ENCODE measurements at regions not wholly inside any gene's neighbourhood (a gene's known extent, or its start where the extent isn't known, plus 50 kb on each side); places are given as distances from the start of the nearest gene placed in this dataset.

DNA sequence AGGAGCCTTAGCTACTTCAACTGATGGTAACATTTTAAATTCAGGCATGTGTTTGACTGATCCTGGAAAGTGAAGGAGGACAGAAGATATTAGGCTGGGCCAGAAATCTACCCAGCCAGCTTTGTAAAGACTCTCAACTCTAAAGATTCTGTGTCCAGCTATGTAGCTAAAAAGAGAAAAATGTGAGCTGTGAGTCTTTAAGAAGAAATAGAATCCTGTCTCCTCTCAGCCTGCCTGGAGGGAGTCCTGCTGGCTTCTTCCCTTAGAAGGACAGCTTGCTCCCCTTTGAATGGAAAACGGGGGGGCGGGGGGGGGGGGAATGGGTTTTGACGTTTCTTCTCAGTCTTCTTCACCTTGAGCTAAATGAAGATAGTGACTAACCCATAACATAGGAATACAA, 54.3 kb upstream of the INTU start:
- no peak overlapping the region for H3K4me3 Mint-ChIP-seq
- DNase-seq: no peak
- H3K36me3 Mint-ChIP-seq: no peaks in the 10 kb centered on the region
- peaks cover 4 to 7% (median 5%) of the 10 kb centered on the region in 3 donors for H3K27me3 Mint-ChIP-seq
- H3K27ac Mint-ChIP-seq: no peak overlapping the region
- no peak for ATAC-seq (ENCODE audit: low read depth in 2 of 2)
- peaks cover 0 to 8% (median 0%) of the 10 kb centered on the region in 7 donors for H3K9me3 Mint-ChIP-seq
- no peaks in the 10 kb centered on the region for H3K4me1 Mint-ChIP-seq

- Mint-ChIP-seq H3K4me3 (no peak overlapping the region), H3K27ac (peak overlapping the region in 1 of 6 donors; percentile 83), H3K36me3 (no peaks in the 10 kb centered on the region), H3K27me3 (peaks cover 4 to 7% (median 5%) of the 10 kb centered on the region in 3 donors), H3K4me1 (no peaks in the 10 kb centered on the region), H3K9me3 (peaks cover 0 to 8% (median 0%) of the 10 kb centered on the region in 7 donors)
- ATAC-seq (ENCODE audit: low read depth in 2 of 2) (no peak), DNase-seq (no peak)
These were observed 53.8 kb upstream of the INTU start for GRCh38 chr4:127578967-127579366.

DNA sequence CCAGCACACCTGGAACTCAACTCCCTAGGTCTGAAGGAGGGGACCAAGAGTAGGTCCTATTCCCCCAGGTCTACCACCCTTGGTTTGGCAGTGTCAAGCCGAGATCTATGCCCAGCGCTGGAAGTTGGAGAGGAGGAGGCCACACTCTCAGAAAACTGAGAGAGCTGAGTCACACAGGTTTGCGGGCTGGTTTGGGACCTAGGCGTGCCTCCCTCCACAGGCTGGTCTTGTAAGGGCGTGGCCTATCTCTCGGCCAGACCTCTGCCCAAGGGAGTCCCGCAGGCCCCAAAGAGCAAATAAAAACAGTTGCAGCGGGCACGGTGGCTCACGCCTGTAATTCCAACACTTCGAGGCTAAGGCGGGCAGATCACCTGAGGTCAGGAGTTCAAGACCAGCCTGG, 52.9 kb upstream of the INTU start:
- DNase-seq (no peak), ATAC-seq (ENCODE audit: low read depth in 2 of 2) (no peak)
- no peak overlapping the region for H3K4me3 Mint-ChIP-seq
- no peaks in the 10 kb centered on the region for H3K36me3 Mint-ChIP-seq
- no peaks in the 10 kb centered on the region for H3K4me1 Mint-ChIP-seq
- H3K27me3 Mint-ChIP-seq: peaks cover under 1 to 5% (median 1%) of the 10 kb centered on the region in 3 donors
- peaks cover 0 to 8% (median 0%) of the 10 kb centered on the region in 7 donors for H3K9me3 Mint-ChIP-seq
- H3K27ac Mint-ChIP-seq: no peak overlapping the region

DNA sequence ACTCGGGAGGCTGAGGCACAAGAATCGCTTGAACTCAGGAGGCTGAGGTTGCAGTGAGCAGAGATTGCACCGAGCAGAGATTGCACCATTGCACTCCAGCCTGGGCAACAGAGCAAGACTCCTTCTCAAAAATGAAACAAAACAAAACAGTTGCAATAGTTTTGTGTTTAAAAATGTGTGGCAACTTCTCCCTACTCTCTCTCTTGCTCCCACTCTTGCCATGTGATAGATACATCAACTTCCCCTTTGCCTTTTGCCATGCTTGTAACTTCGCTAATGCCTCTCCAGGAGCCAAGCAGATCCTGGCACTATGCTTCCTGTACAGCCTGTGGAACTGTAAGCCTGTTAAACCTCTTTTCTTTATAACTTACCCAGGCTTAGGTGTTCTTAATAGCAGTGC, 52.5 kb upstream of the INTU start:
- no peak overlapping the region for H3K27ac Mint-ChIP-seq
- H3K27me3 Mint-ChIP-seq: peaks cover 0 to 5% (median 0%) of the 10 kb centered on the region in 3 donors
- no peaks in the 10 kb centered on the region for H3K4me1 Mint-ChIP-seq
- DNase-seq (no peak), ATAC-seq (ENCODE audit: low read depth in 2 of 2) (no peak)
- H3K4me3 Mint-ChIP-seq: no peak overlapping the region
- peaks cover 0 to 8% (median 0%) of the 10 kb centered on the region in 7 donors for H3K9me3 Mint-ChIP-seq
- no peaks in the 10 kb centered on the region for H3K36me3 Mint-ChIP-seq

DNA sequence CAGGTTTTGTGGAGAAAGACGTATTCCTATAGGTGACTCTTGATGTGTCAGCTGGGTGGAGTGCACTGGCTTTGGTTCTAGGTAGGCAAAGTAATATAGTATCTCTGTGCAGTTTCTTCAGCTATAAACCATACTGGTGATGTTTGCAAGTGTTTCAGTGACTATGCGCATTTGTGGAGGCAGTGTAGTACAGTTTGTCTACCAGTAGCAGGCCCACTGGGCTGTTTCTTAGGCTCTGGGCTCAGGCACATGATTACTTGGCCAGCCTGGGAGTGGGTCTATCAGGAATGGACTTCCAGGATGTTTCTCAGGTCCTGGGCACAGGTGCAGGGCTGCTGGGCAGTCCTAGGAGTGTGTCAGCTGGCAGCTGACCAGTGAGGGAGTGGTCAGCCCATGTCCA, 51.9 kb upstream of the INTU start:
- peaks cover 0 to 8% (median 0%) of the 10 kb centered on the region in 7 donors for H3K9me3 Mint-ChIP-seq
- H3K27ac Mint-ChIP-seq: no peak overlapping the region
- no peak for ATAC-seq (ENCODE audit: low read depth in 2 of 2)
- no peak overlapping the region for H3K4me3 Mint-ChIP-seq
- H3K4me1 Mint-ChIP-seq: no peaks in the 10 kb centered on the region
- no peak for DNase-seq
- peaks cover 0 to 5% (median 0%) of the 10 kb centered on the region in 3 donors for H3K27me3 Mint-ChIP-seq
- no peaks in the 10 kb centered on the region for H3K36me3 Mint-ChIP-seq
